Lower leg skin (tissue), 4 donors: ENCODE measurements at regions not wholly inside any gene's neighbourhood (a gene's known extent, or its start where the extent isn't known, plus 50 kb on each side); places are given as distances from the start of the nearest gene placed in this dataset.

Experiments
- DNase-seq, 2 donors: peaks; one replicate each; pipeline ENCODE4 v3.0.0-alpha.2; 2019; ENCODE audit warnings: low spot score in 2 of 2
- H3K4me3 ChIP-seq: fragments of 200-600 bp; sonication (generic); 2 replicates; pipeline ENCODE4 v1.5.1; 2017; ENCODE audit warnings: mild to moderate bottlenecking, low read depth; ENCODE audit not compliant: poor library complexity, severe bottlenecking
- POLR2A ChIP-seq, 2 donors: fragments of 450-650 bp; IDR thresholded peaks; one replicate each; pipeline ENCODE4 v1.6.1; 2016 to 2017; ENCODE audit warnings: antibody characterized with exemption in 2 of 2, mild to moderate bottlenecking in 1 of 2, moderate library complexity in 1 of 2
- whole genome bisulfite sequencing, 2 donors: methylation state at CpG; one replicate each; pipeline ENCODE4 v1.1.5; 2018; 5-methylcytosine and 5-hydroxymethylcytosine counted together
- intact Hi-C: fragments of 100-400 bp; cut with DNase I; formaldehyde crosslinking; loops from one replicate; pipeline ENCODE4 v1.15.0; 2023; ENCODE audit warnings: low total_unique reads
- TF ChIP-seq, protein P1 (sequence below), 3 donors: fragments of 450-650 bp; IDR thresholded peaks; one replicate each; pipeline ENCODE4 v1.5.1; 2016; ENCODE audit warnings: antibody characterized with exemption in 3 of 3, mild to moderate bottlenecking in 3 of 3, moderate library complexity in 2 of 3

DNA sequence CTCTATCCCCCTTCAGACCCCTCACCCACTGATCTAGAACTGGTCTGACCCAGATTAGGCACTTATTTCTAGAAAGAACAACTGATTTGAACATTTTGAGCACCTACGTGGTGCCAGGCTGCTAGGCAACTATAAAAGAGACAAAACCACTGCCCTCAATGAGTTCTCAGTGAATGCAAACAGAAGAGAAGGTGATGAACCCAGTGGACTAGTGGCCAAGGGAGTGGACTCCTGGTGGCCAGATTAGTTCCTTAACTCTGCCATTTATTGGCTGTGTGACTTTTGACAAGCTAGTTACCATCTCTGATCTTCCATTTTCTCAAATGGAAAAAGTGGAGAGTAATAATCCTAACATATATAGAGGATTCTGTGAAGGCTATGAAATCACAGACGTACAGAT, 259.1 kb upstream of the SALL1 start:
- TF ChIP-seq POLR2A (IDR thresholded peaks at IDR 0.05), result no peak
- TF ChIP-seq, protein P1, sequence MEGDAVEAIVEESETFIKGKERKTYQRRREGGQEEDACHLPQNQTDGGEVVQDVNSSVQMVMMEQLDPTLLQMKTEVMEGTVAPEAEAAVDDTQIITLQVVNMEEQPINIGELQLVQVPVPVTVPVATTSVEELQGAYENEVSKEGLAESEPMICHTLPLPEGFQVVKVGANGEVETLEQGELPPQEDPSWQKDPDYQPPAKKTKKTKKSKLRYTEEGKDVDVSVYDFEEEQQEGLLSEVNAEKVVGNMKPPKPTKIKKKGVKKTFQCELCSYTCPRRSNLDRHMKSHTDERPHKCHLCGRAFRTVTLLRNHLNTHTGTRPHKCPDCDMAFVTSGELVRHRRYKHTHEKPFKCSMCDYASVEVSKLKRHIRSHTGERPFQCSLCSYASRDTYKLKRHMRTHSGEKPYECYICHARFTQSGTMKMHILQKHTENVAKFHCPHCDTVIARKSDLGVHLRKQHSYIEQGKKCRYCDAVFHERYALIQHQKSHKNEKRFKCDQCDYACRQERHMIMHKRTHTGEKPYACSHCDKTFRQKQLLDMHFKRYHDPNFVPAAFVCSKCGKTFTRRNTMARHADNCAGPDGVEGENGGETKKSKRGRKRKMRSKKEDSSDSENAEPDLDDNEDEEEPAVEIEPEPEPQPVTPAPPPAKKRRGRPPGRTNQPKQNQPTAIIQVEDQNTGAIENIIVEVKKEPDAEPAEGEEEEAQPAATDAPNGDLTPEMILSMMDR (IDR thresholded peaks at IDR 0.05), result no peak
- no peak for DNase-seq
- H3K4me3 ChIP-seq, result no peak overlapping the region
- 64 to 76% methylated on average over 2 of the region's 2 CpGs for WGBS, 2 donors
- intact Hi-C loops, result no loop called here

DNA sequence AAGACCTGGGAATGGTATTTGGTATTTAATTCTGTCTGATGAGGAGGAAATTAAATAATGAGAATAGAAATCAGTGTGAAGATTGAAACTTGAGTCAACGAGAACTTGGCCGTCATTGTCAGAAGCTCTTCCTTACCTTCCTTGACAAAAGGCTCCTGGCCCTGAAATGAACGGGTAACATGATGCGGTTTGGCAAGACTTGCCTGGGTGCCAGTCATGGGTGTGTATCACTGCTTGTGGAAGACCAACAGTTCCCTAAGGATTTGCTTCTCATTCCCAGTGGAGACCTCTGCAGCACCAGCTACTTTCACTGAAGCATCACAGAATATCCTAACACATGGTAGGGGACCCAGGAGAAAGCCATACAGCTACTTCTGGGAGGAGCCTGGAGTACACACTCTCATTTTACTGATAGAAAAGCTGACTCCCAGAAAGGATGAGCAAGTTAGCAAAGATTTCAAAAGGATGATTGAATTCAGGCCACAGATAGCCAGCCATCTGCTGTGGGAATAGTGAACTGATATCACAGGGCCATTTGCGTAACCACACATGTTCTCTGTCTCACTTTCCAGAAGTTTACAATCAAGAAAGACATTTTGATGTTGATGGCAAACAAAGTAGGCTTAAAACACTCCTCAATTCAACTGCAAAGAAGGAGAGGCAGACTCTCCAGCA, 258.1 kb upstream of the SALL1 start:
- intact Hi-C loops, result no loop called here
- H3K4me3 ChIP-seq, result no peak overlapping the region
- WGBS, 2 donors, result 71 to 79% methylated on average over 5 of the region's 5 CpGs
- no peak for DNase-seq
- TF ChIP-seq, protein P1 (IDR thresholded peaks at IDR 0.05), result no peak
- no peak for TF ChIP-seq POLR2A (IDR thresholded peaks at IDR 0.05)

DNA sequence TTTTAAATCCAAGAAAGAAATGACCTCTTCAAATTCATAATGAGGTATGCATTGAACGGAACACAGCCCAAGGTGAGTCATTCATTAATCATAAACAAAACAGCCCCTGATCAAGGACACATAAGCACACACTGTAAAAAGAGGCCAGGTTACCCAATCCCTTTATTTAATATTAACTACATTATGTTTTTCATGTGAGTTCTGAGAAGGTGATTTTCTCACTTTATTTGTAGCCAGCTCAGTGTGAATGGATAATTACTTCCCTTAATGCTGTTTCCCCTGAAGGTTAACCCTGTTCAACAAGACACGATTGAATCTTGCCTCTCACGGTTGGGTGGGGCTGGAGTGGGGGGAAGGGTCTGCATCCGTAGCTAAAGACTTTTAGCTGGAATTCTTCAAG, 257.3 kb upstream of the SALL1 start:
- intact Hi-C loops, result no loop called here
- no peak for DNase-seq
- 18 to 22% methylated on average over 4 of the region's 4 CpGs for WGBS, 2 donors

DNA sequence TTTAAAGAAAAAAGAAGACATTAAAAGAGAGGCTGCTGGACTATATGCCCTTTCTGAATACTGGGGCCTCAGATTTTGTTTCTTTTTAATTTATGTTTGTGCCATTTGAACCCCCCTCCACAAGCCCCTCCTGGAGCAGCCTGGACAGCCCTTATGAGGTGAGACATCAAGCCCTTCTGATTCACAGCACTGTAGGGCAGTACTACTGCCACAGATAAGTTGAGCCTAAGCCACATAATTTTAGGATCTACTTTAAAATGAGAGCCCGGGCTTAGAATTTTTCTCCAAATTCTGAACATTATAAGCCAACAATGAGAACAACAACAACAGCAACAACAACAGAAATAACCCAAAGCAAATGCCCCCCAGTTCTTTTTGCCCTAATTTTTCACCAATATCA, 256.9 kb upstream of the SALL1 start:
- 81 to 96% methylated on average over 1 of the region's 1 CpG for WGBS, 2 donors
- TF ChIP-seq POLR2A (IDR thresholded peaks at IDR 0.05), result no peak
- TF ChIP-seq, protein P1 (IDR thresholded peaks at IDR 0.05), result no peak
- no peak overlapping the region for H3K4me3 ChIP-seq
- intact Hi-C loops, result no loop called here
- DNase-seq, result no peak

More for the DNA sequence above, 257.3 kb upstream of the SALL1 start:
- H3K4me3 ChIP-seq, result no peak overlapping the region
- TF ChIP-seq, protein P1 (IDR thresholded peaks at IDR 0.05), result no peak
- no peak for TF ChIP-seq POLR2A (IDR thresholded peaks at IDR 0.05)

DNA sequence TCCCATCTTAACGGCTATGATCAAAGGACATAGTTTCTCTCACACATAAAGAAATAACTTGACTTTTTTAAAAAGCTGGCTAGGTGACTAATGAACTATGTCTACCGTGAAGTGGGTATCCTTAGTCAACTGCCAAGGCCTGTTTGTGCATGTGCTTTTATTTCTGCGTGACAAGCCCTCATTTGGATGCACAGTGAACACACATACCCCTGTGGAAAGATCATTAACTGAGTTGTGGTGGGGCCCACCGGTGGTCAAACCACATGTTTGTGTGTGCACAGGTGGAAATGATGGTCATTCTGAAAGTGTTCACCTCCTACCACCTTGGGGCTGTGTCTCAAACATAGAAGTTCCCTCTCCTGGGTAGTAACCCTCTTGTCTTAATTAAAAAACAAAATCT, 256.1 kb upstream of the SALL1 start:
- intact Hi-C loops, result no loop called here
- WGBS, 2 donors, result 75 to 89% methylated on average over 4 of the region's 4 CpGs
- no peak for TF ChIP-seq POLR2A (IDR thresholded peaks at IDR 0.05)
- TF ChIP-seq, protein P1 (IDR thresholded peaks at IDR 0.05), result no peak
- DNase-seq, result no peak
- H3K4me3 ChIP-seq, result no peak overlapping the region

DNA sequence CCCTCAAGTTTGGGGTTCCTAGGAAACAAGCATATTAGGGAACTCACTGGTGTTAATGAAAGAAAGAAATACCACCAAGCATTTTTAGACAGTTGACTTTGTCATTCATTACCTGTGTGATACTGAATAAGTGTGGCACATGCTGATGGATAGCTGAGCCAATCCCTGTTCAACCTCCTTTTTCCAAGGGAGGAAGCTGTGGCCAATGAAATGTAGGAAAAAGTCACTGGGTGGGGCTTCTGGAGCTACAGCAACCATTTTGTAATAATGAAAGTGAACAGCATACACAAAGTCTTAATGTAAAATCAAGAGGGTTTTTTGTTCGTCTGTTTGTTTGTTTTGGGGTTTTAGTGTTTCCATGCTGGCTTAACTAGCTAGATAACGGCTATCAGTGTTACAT, 254.3 kb upstream of the SALL1 start:
- no peak for TF ChIP-seq POLR2A (IDR thresholded peaks at IDR 0.05)
- TF ChIP-seq, protein P1 (IDR thresholded peaks at IDR 0.05), result no peak
- intact Hi-C loops, result no loop called here
- WGBS, 2 donors, result 85 to 89% methylated on average over 2 of the region's 2 CpGs
- no peak overlapping the region for H3K4me3 ChIP-seq
- DNase-seq, result no peak
